ENCODE measurements at regions not wholly inside any gene's neighbourhood (a gene's known extent, or its start where the extent isn't known, plus 50 kb on each side); places are given as distances from the start of the nearest gene placed in this dataset.

DNA sequence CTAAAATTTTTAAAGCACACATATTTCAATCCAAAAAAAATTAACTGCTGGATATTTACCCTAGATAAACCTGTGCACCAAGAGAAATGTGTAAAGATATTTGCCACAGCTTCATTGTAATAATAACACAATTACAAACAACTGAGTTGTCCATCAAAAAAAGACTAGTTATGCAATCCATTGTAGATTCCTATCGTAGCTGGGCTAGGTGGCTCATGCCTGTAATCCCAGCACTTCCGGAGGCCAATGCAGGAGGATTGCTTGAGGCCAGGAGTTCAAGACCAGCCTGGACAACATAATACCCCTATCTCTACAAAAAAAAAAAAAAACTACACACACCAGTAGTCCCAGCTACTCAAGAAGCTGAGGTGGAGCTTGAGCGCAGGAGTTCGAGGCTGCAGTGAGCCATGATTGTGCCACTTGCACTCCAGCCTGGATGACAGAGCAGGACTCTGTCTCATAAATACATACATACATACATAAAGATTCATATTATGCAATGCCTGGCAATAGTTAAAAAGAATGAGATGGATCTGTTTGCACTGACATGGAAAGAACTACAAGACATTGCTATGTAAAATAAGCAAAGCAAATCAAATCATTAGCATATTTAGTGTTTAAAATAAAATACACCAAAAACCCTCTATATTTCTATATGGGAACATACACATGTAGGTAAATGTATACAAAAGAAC, 56.5 kb upstream of the CCDC28A start:
- DNase-seq: no peak

GRCh38 chr6:138719011-138719635, 54.4 kb upstream of the CCDC28A start:
- DNase-seq: no peak

DNA sequence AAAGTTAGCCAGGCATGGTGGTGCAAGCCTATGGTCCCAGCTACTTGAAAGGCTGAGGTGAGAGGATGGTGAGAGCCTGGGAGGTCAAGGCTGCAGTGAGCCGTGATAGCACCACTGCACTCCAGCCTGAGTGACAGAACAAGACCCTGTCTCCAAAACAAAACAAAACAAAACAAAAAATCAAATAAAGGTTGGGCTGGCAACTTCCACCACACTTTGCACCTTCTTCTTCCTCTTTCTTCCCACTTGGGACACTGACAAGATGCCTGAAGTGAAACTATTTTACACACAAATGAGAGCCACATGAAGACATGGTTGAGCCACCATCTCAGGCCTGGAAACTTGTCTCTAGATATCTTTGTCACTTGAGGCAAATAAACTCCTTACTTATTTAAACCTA, 53.8 kb upstream of the CCDC28A start:
- no peak for DNase-seq

- DNase-seq: no peak
These were observed 50.9 kb upstream of the CCDC28A start for GRCh38 chr6:138722425-138723371.

All from activated naive CD4-positive, alpha-beta T cell treated with anti-CD3 and anti-CD28 coated beads, Interleukin-2, amount 50 U/mL, for 16 hours (primary cell).